ENCODE measurements at regions not wholly inside any gene's neighbourhood (a gene's known extent, or its start where the extent isn't known, plus 50 kb on each side); places are given as distances from the start of the nearest gene placed in this dataset.

DNA sequence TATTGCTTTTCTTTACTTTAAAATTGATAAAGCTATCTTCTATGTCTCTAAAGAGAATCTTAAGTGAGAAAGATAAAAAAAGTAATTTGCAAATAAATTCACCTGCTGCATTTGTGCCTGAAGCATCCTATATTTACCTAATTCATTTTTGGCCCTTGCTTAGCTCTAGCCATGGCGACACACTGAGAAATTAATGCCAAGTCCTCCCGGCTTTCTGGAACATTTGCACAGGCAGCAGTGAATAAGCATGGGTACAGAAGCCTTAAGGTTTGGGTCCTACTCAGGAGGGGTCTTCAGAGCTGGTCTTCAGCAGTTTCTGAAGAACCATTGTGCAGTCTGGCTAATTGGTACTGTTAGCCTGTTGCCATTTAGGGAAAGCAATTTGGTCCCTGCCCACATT is 73.9 kb upstream of the ZEB2 start:
- no peak overlapping the region for H2AFZ ChIP-seq (ENCODE audit: low read depth, low read length, poor library complexity, severe bottlenecking)
- no peak overlapping the region for H3K4me2 ChIP-seq (ENCODE audit: low read length)
- RAD21 ChIA-PET (ENCODE audit: low non-redundant PET in 1 of 2, low total read pairs in 2 of 2, uncharacterized antibody in 2 of 2, unreplicated experiment in 2 of 2): no interaction called here
- POLR2A ChIA-PET: no interaction called here
- CTCF ChIA-PET: no interaction called here
- TF ChIP-seq, protein P1, sequence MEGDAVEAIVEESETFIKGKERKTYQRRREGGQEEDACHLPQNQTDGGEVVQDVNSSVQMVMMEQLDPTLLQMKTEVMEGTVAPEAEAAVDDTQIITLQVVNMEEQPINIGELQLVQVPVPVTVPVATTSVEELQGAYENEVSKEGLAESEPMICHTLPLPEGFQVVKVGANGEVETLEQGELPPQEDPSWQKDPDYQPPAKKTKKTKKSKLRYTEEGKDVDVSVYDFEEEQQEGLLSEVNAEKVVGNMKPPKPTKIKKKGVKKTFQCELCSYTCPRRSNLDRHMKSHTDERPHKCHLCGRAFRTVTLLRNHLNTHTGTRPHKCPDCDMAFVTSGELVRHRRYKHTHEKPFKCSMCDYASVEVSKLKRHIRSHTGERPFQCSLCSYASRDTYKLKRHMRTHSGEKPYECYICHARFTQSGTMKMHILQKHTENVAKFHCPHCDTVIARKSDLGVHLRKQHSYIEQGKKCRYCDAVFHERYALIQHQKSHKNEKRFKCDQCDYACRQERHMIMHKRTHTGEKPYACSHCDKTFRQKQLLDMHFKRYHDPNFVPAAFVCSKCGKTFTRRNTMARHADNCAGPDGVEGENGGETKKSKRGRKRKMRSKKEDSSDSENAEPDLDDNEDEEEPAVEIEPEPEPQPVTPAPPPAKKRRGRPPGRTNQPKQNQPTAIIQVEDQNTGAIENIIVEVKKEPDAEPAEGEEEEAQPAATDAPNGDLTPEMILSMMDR (IDR thresholded peaks at IDR 0.05 in 2 of 3, conservative IDR thresholded peaks at IDR 0.05 in 1 of 3; ENCODE audit: borderline replicate concordance in 1 of 3, insufficient read depth in 1 of 3, low read depth in 2 of 3, low read length in 2 of 3): no peak
- TF ChIP-seq SRF (IDR thresholded peaks at IDR 0.05; ENCODE audit: low read depth) (no peak), POLR2AphosphoS5 (IDR thresholded peaks at IDR 0.05; ENCODE audit: low read depth, low read length) (no peak), YY1 (IDR thresholded peaks at IDR 0.05; ENCODE audit: extremely low read depth, insufficient replicate concordance, low read depth, low read length) (no peak), FOSL1 (IDR thresholded peaks at IDR 0.05; ENCODE audit: low read depth) (no peak), JUND (IDR thresholded peaks at IDR 0.05) (no peak), SIN3A (IDR thresholded peaks at IDR 0.05; ENCODE audit: low read depth) (no peak), SP1 (IDR thresholded peaks at IDR 0.05; ENCODE audit: low read depth) (no peak), RAD21 (IDR thresholded peaks at IDR 0.05; ENCODE audit: low read depth) (no peak), POLR2A (IDR thresholded peaks at IDR 0.05; ENCODE audit: borderline replicate concordance, extremely low read depth, insufficient read depth, insufficient read length) (no peak), EZH2 (IDR thresholded peaks at IDR 0.05) (no peak), CBX3 (IDR thresholded peaks at IDR 0.05; ENCODE audit: low read depth) (no peak), ATF3 (IDR thresholded peaks at IDR 0.05) (no peak), EZH2phosphoT487 (IDR thresholded peaks at IDR 0.05; ENCODE audit: borderline replicate concordance) (no peak), CEBPB (IDR thresholded peaks at IDR 0.05; ENCODE audit: low read depth) (no peak), ELF1 (IDR thresholded peaks at IDR 0.05; ENCODE audit: borderline replicate concordance, low read depth) (no peak), ZFX (IDR thresholded peaks at IDR 0.05) (no peak), EGR1 (IDR thresholded peaks at IDR 0.05; ENCODE audit: low read depth) (no peak)
- TF ChIP-seq, protein P2, sequence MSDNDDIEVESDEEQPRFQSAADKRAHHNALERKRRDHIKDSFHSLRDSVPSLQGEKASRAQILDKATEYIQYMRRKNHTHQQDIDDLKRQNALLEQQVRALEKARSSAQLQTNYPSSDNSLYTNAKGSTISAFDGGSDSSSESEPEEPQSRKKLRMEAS (IDR thresholded peaks at IDR 0.05): no peak
- TF ChIP-seq, protein P3, sequence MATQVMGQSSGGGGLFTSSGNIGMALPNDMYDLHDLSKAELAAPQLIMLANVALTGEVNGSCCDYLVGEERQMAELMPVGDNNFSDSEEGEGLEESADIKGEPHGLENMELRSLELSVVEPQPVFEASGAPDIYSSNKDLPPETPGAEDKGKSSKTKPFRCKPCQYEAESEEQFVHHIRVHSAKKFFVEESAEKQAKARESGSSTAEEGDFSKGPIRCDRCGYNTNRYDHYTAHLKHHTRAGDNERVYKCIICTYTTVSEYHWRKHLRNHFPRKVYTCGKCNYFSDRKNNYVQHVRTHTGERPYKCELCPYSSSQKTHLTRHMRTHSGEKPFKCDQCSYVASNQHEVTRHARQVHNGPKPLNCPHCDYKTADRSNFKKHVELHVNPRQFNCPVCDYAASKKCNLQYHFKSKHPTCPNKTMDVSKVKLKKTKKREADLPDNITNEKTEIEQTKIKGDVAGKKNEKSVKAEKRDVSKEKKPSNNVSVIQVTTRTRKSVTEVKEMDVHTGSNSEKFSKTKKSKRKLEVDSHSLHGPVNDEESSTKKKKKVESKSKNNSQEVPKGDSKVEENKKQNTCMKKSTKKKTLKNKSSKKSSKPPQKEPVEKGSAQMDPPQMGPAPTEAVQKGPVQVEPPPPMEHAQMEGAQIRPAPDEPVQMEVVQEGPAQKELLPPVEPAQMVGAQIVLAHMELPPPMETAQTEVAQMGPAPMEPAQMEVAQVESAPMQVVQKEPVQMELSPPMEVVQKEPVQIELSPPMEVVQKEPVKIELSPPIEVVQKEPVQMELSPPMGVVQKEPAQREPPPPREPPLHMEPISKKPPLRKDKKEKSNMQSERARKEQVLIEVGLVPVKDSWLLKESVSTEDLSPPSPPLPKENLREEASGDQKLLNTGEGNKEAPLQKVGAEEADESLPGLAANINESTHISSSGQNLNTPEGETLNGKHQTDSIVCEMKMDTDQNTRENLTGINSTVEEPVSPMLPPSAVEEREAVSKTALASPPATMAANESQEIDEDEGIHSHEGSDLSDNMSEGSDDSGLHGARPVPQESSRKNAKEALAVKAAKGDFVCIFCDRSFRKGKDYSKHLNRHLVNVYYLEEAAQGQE (IDR thresholded peaks at IDR 0.05; ENCODE audit: low read depth): no peak
- BruUV-seq (replicated peaks): no TSS peak
- H3K9me3 ChIP-seq (ENCODE audit: control insufficient read depth in 1 of 2, insufficient read depth in 1 of 2, low read depth in 1 of 2, low read length in 2 of 2): no peaks in the 10 kb centered on the region
- ATAC-seq: no peak
- H3K36me3 ChIP-seq (ENCODE audit: control insufficient read depth in 1 of 2, insufficient read depth in 2 of 2, low read length in 2 of 2): no peaks in the 10 kb centered on the region
- H4K20me1 ChIP-seq (ENCODE audit: insufficient read depth): no peaks in the 10 kb centered on the region
- intact Hi-C loops (cut with micrococcal nuclease): no loop called here
- no peaks in the 10 kb centered on the region for H3K79me2 ChIP-seq (ENCODE audit: insufficient read depth, low read length)
- H3K4me3 ChIP-seq (replicated peaks in 1 of 2; ENCODE audit: low read depth in 1 of 2, low read length in 2 of 2): no peak overlapping the region
- DNase-seq (ENCODE audit: low read depth, low spot score): no peak
- H3K9me2 ChIP-seq (ENCODE audit: insufficient read depth): no peaks in the 10 kb centered on the region
- H3K9ac ChIP-seq (ENCODE audit: low read length): no peak overlapping the region
- no peaks in the 10 kb centered on the region for H3K27me3 ChIP-seq (ENCODE audit: insufficient read depth, low read length)
- no peak overlapping the region for H3K27ac ChIP-seq (ENCODE audit: low read depth, low read length)
- no peaks in the 10 kb centered on the region for H3K4me1 ChIP-seq (ENCODE audit: control insufficient read depth in 1 of 2, insufficient read depth in 2 of 2, low read length in 2 of 2)
